ENCODE measurements at regions not wholly inside any gene's neighbourhood (a gene's known extent, or its start where the extent isn't known, plus 50 kb on each side); places are given as distances from the start of the nearest gene placed in this dataset.
"Not testable (repeated sequence)": the region's sequence is repeated elsewhere in the genome, so short reads cannot be mapped to it uniquely, and the experiment has no call there.

DNA sequence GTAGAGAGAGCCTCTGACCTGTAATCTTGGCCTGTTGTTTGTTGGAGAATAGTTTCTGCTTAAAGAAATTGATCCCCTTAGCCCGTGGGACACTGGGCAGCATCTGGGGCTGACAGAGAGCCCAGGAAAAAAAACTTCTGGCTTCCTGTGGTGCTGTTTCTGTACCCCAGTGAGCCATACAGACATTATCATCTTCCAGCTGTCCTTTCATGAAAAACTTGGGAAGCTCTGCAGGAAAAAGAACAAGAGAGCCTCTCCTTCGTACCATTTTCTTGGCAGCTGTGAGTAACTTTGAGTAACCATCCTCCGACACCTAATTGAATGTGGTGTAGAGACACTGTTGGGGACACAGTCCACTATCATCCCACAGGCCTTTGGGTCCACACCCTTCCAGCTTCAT, 333.0 kb downstream of the SHQ1 start:
- Mint-ChIP-seq H3K4me1 (ENCODE audit: low read depth in 2 of 2) (no peaks in the 10 kb centered on the region), H3K36me3 (ENCODE audit: insufficient read depth) (no peaks in the 10 kb centered on the region), H3K4me3 (no peak overlapping the region), H3K27me3 (no peaks in the 10 kb centered on the region), H3K9me3 (no peaks in the 10 kb centered on the region), H3K27ac (no peak overlapping the region)
- ATAC-seq (replicated peaks) (no peak), DNase-seq (no peak)

DNA sequence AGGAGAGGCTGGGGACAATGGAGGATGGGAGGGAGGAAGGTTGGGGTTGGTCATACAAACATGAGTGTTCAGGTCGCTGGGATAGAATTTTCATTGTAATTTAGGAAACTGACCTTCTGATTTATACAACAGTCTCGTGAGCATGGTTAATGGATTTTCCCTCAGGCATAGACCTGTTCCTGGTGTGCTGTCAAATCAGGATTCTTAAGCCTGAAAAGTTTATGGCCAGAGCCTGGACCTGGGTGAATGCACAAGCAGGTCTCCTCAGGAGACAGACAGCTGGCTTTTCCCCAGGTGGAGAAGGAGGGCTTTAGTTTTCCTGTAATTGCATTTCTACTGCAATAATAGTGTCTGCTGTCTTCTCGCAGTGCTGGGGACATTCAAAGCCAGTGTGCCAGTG, 338.0 kb downstream of the SHQ1 start:
- Mint-ChIP-seq H3K4me3 (no peak overlapping the region), H3K36me3 (ENCODE audit: insufficient read depth) (no peaks in the 10 kb centered on the region), H3K27ac (no peak overlapping the region), H3K9me3 (no peaks in the 10 kb centered on the region), H3K4me1 (ENCODE audit: low read depth in 2 of 2) (no peaks in the 10 kb centered on the region), H3K27me3 (peaks cover 0 to 18% of the 10 kb centered on the region in 2 donors)
- ATAC-seq (replicated peaks) (no peak), DNase-seq (no peak)

DNA sequence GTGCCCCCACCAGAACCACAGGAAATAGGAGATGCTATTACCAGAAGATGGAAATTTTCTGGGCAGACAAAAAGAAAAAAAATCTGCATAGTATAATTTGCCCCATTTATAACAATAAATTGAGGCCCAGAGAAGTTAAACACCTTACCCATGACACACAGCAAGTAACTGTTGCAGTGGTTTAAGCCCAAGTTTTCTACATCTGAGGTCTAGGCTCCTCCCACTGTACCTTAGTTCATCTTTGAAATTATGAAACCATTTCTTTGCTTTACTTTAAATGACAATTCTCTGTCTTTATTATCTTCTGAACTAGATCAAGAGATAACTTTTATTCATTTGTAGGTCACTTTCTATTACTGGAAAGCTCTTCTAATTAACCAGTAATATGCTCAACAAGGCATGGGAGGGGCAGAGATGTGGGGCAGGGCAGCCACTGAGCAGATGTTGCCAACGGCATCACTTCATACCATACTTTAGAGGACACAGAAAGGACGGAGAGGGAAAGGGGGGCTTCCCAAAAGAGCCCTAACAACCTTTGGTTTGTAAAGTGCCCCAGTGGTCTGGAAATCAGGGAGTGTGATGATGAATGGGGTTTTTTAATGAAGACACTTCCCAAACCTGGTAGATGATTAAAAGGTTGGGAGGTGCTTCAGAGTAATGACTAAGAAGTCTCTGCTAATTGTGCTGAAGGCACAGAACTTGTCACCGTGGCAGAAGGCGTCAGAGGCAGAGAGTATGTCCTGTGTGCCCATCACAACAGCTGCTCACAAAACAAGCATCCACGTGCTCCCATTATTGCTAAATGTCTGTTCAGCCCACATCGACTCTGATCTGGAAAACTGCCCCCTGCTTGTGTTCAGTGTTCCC, 342.5 kb downstream of the SHQ1 start:
- DNase-seq, result no peak
- Mint-ChIP-seq H3K4me1 (ENCODE audit: low read depth in 2 of 2) (no peaks in the 10 kb centered on the region), H3K36me3 (ENCODE audit: insufficient read depth) (no peaks in the 10 kb centered on the region), H3K9me3 (no peaks in the 10 kb centered on the region), H3K27me3 (peaks cover 0 to 37% of the 10 kb centered on the region in 2 donors), H3K4me3 (no peak overlapping the region), H3K27ac (no peak overlapping the region)
- ATAC-seq (replicated peaks), result no peak

DNA sequence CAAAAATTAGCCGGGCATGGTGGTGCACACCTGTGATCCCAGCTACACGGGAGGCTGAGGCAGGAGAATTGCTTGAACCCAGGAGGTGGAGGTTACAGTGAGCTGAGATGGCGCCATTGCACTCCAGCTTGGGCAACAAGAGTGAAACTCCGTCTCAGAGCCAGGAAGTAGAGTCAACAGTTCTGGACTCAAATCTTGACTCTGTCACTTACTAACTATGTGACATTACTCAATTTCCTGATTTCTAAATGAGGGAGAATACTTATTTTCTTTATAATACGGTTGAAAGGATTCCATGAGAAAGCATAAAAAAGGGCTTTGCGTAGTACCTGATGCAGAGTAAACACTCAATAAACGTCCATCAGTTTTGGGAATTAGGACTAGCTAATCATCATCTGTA, 350.7 kb downstream of the SHQ1 start:
- H3K9me3 Mint-ChIP-seq; H3K4me3 Mint-ChIP-seq; H3K4me1 Mint-ChIP-seq (ENCODE audit: low read depth in 2 of 2); H3K27me3 Mint-ChIP-seq; H3K36me3 Mint-ChIP-seq (ENCODE audit: insufficient read depth); ATAC-seq (replicated peaks); DNase-seq; H3K27ac Mint-ChIP-seq: not testable (repeated sequence)

DNA sequence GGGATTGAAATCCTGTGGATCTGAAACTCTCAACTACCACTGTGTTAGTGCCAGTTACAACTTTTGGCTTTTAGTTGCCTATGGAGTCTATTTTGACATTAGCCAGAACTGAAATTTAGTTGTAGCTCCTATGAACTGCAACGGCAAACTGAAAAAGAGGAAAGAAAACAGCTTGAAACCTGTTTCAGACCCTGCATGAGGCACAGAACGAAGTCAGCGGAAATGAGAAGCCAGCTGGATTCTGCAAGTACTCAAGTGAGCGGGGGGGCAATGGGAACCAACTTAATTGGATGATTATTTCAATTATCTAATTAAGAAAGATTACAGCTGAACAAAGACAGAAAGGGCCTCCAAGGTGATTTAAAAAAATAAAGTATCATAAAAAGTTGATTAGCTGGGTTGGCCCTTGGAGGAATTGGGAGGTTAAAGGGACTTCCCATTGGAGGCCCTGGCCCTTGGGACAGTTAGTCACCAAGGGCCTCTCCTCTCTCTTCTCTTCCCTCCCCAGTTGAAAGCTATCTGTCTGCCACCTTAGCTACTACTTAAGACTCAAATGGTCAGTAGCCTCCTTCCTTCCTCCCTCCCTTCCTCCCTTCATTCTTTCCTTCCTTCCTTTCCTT, 352.1 kb downstream of the SHQ1 start:
- no peaks in the 10 kb centered on the region for H3K4me1 Mint-ChIP-seq (ENCODE audit: low read depth in 2 of 2)
- H3K27me3 Mint-ChIP-seq, result peaks cover 0 to 2% of the 10 kb centered on the region in 2 donors
- no peaks in the 10 kb centered on the region for H3K9me3 Mint-ChIP-seq
- peak overlapping the region in 1 of 2 donors; percentile 2 for H3K27ac Mint-ChIP-seq
- H3K4me3 Mint-ChIP-seq, result no peak overlapping the region
- no peak for ATAC-seq (replicated peaks)
- H3K36me3 Mint-ChIP-seq (ENCODE audit: insufficient read depth), result no peaks in the 10 kb centered on the region
- no peak for DNase-seq

DNA sequence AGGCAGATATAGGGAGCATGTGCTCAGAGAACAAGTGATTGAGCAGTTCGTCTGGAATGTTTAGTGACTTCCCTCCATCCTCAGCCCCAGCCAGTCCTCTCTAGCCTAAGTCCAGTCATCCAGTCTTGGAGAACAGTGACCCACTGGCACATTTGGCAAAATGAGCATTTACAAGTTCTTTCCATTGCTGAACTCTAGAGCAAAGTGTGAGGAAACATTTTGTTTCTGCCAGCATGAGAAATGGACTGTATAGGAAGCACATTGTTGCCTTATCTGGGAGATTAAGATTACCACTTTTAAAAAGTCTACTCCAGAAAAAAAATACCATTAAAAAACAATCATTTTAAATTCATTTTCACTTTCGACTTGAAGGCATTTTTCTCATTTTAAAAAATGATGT, 353.6 kb downstream of the SHQ1 start:
- Mint-ChIP-seq H3K4me3 (no peak overlapping the region), H3K27me3 (no peaks in the 10 kb centered on the region)

DNA sequence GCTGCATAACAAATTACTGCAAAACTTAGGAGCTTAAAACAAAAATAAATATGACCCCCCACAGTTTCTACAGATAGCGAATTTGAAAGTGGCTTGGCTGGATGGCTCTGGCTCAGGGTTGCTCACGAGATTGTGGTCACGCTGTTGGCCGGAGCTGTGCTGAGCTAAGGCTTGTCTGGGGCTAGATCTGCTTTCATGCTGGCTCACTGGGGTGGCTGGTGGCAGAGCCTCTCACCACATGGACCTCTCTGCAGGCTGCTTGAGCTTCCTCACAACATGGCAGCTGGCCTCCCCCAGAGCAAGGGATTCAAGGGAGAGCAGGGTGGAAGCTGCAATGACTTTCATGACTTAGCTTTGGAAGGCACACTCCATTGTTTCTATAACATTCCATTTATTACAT, 354.1 kb downstream of the SHQ1 start:
- no peaks in the 10 kb centered on the region for H3K4me1 Mint-ChIP-seq (ENCODE audit: low read depth in 2 of 2)
- DNase-seq (no peak), ATAC-seq (replicated peaks) (no peak)
- no peaks in the 10 kb centered on the region for H3K27me3 Mint-ChIP-seq
- H3K36me3 Mint-ChIP-seq (ENCODE audit: insufficient read depth), result no peaks in the 10 kb centered on the region
- peak overlapping the region in 1 of 2 donors; percentile 51 for H3K27ac Mint-ChIP-seq
- no peaks in the 10 kb centered on the region for H3K9me3 Mint-ChIP-seq
- no peak overlapping the region for H3K4me3 Mint-ChIP-seq

More for the DNA sequence above, 353.6 kb downstream of the SHQ1 start:
- no peak for DNase-seq
- ATAC-seq (replicated peaks), result no peak
- H3K9me3 Mint-ChIP-seq, result no peaks in the 10 kb centered on the region
- H3K4me1 Mint-ChIP-seq (ENCODE audit: low read depth in 2 of 2), result no peaks in the 10 kb centered on the region
- no peak overlapping the region for H3K27ac Mint-ChIP-seq
- no peaks in the 10 kb centered on the region for H3K36me3 Mint-ChIP-seq (ENCODE audit: insufficient read depth)

DNA sequence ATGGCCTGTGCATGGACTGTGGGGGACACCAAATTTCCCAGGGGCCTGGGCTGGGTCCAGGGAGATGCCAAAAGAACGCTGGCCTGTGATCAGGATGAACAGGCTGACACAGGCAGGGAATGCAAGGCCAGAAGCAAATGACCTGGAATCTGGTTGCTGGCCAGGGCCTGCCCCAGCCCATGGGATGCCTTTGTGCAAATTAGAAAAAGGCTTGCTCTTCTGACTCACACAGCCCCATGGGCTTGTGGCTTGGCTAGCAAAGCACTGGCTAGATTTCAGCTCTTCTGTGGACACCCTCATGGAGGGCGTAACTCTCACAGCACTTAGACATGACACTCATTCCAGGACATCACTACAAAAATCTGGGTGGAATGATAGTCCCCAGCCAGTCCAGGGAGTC, 356.0 kb downstream of the SHQ1 start:
- no peak for DNase-seq
- H3K4me1 Mint-ChIP-seq (ENCODE audit: low read depth in 2 of 2), result peaks cover under 1 to 4% of the 10 kb centered on the region in 2 donors
- no peak overlapping the region for H3K4me3 Mint-ChIP-seq
- peaks cover 3% of the 10 kb centered on the region for H3K36me3 Mint-ChIP-seq (ENCODE audit: insufficient read depth)
- no peak overlapping the region for H3K27ac Mint-ChIP-seq
- ATAC-seq (replicated peaks), result no peak
- no peaks in the 10 kb centered on the region for H3K27me3 Mint-ChIP-seq
- H3K9me3 Mint-ChIP-seq, result no peaks in the 10 kb centered on the region

DNA sequence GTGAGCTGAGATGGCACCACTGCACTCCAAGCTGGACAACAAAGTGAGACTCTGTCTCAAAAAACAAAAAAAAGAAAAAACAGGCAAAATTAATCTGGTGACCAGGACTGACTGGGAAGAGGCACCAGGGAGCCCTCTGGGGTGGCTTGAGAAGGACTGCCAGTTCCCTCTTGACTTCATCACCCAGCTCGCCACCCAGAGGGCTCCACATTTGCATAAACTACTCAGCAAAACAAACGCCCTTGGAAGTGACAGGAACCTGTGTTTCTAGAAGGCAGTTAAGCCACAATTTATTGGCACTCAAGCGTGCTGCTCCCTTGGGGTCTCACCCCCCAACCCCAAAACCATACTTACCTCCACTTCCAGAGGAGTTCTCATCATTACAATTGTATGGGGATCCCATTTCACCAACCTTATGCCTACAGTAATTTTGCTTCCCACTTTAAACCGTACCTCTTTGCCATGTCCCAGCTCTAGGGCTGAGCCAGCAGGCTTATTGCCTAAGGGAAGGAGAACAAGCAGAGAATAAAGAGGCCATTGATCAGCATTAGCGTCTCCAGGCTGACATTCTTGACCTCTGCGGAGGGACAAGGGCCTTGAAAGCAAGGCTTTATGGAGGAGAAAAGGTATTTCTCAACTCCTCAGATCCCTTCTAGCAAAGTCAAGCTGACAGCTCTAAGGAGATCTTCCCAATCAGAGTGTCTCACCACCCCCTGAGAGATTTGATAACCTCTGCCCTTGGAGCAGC, 357.4 kb downstream of the SHQ1 start:
- Mint-ChIP-seq H3K27ac (no peak overlapping the region), H3K4me1 (ENCODE audit: low read depth in 2 of 2) (peaks cover 7 to 10% of the 10 kb centered on the region in 2 donors), H3K36me3 (ENCODE audit: insufficient read depth) (peaks cover 3% of the 10 kb centered on the region), H3K27me3 (no peaks in the 10 kb centered on the region), H3K4me3 (no peak overlapping the region), H3K9me3 (no peaks in the 10 kb centered on the region)
- DNase-seq, result no peak
- ATAC-seq (replicated peaks), result no peak

DNA sequence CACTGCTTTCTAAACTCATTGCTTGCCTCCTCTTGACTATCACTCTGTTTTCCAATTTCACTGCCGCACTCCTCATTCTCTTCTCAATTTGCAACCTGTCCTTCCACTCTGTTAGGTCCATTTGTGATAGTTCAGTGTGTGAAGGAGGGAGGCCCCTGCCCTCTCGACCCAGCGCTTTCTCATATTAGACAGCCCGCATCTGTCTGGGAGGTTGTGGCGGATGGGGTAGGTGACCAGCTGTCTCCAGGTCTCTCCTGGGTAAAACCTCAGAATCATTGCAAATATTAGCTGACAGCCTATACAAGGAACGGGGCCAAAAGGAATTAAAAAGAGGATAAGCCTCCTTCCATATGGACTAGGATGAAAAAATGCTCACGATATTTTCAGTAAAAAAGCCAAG, 358.3 kb downstream of the SHQ1 start:
- peaks cover 7 to 10% of the 10 kb centered on the region in 2 donors for H3K4me1 Mint-ChIP-seq (ENCODE audit: low read depth in 2 of 2)
- ATAC-seq (replicated peaks) (no peak), DNase-seq (no peak)
- peaks cover 3% of the 10 kb centered on the region for H3K36me3 Mint-ChIP-seq (ENCODE audit: insufficient read depth)
- H3K4me3 Mint-ChIP-seq, result no peak overlapping the region
- H3K9me3 Mint-ChIP-seq, result no peaks in the 10 kb centered on the region
- no peak overlapping the region for H3K27ac Mint-ChIP-seq
- no peaks in the 10 kb centered on the region for H3K27me3 Mint-ChIP-seq

DNA sequence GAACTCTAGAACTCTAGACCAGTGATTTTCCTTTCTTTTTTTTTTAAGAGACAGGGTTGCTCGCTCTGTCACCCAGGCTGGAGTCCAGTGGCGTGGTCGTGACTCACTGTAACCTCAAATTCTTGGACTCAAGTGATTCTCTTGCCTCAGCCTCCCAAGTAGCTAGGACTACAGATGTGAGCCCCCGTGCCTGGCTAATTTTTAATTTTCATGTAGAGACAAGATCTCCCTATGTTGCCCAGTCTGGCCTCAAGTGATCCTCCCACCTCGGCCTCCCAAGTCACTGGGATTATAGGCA, 359.6 kb downstream of the SHQ1 start:
- no peaks in the 10 kb centered on the region for H3K27me3 Mint-ChIP-seq

DNA sequence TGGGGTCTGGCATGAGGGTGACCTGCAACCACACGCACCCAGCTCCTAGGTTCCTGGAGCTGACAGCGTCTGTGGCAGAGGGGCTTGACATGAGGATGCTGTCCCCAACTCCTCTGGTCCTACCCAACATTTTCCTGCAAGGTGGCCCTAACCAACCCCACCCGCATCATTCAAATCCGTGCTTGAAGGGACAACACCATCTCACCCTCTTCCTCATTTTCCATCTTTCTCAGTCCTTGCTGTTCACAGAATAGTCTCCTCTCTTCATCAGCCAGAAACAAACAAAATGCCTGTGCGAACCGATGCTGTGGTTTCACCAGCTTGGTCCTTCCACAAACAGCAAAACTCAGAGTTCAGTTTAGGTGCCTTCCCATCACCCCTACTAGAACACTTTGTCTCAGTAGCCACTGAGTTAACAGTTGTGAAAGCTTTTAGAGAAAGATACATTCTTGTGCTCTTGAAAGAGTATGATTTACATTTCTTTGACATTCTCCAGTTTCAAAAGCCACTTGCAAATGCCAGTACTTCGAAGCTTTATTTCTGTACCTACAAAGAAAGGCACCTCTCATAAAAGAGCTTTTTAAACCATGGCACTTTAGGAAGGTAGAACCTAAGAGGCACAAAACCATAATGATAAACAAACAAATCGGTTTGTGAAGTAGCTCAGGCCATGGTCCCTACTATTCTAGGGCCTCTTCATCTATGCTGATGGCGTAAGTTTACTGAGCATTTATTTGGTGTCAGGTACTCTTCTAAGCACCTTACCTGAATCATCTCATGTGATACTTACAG, 360.1 kb downstream of the SHQ1 start:
- peaks cover 7 to 13% of the 10 kb centered on the region in 2 donors for H3K4me1 Mint-ChIP-seq (ENCODE audit: low read depth in 2 of 2)
- H3K27me3 Mint-ChIP-seq, result no peaks in the 10 kb centered on the region
- no peak overlapping the region for H3K4me3 Mint-ChIP-seq
- peak overlapping the region in 1 of 2 donors; percentile 64 for H3K27ac Mint-ChIP-seq
- no peaks in the 10 kb centered on the region for H3K9me3 Mint-ChIP-seq
- ATAC-seq (replicated peaks), result no peak
- peaks cover 3% of the 10 kb centered on the region for H3K36me3 Mint-ChIP-seq (ENCODE audit: insufficient read depth)
- DNase-seq, result no peak

More for the DNA sequence above, 359.6 kb downstream of the SHQ1 start:
- H3K4me1 Mint-ChIP-seq (ENCODE audit: low read depth in 2 of 2), result peaks cover 7 to 10% of the 10 kb centered on the region in 2 donors
- no peak for DNase-seq
- H3K27ac Mint-ChIP-seq, result peak overlapping the region in 1 of 2 donors; percentile 64
- no peak overlapping the region for H3K4me3 Mint-ChIP-seq
- ATAC-seq (replicated peaks), result no peak
- H3K36me3 Mint-ChIP-seq (ENCODE audit: insufficient read depth), result peaks cover 3% of the 10 kb centered on the region
- no peaks in the 10 kb centered on the region for H3K9me3 Mint-ChIP-seq

DNA sequence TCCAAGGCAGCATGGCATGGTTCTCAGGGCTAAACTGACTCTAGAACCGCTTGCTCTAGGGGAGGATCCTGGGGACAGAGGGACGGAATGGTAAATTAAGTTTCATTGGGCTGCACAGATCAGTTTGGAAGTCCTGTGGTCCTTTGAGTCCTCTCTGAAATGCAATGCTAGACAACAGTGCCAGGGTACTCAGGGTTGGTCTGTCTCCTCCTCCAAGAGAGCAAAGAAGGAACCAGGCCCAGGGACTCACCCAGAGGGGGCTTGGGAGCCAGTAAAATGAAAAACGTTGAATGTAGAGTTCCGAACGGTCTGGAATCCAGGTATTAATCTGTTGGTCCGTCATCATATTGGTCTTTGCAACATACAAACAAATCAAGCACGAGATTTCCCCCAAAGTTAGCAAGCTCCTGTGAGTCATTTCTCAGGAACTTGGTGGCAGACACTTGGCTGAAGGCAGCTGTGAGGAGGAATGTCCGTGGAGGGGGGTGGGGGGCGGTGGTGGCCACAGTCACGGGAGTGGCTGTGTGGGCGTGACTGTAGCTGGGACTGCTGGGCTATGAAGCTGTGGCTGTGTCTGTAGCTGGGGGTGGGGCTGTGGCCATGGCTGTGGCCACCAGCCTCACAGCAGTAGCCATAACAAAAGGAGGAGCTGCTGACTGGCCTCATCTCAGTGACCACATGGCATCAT, 361.0 kb downstream of the SHQ1 start:
- no peaks in the 10 kb centered on the region for H3K9me3 Mint-ChIP-seq
- peak; percentile 27 for ATAC-seq (replicated peaks)
- H3K27me3 Mint-ChIP-seq, result no peaks in the 10 kb centered on the region
- peak overlapping the region; percentile 42 to 44 for H3K27ac Mint-ChIP-seq
- peaks cover 3% of the 10 kb centered on the region for H3K36me3 Mint-ChIP-seq (ENCODE audit: insufficient read depth)
- H3K4me1 Mint-ChIP-seq (ENCODE audit: low read depth in 2 of 2), result peaks cover 13 to 18% of the 10 kb centered on the region in 2 donors
- no peak for DNase-seq
- H3K4me3 Mint-ChIP-seq, result no peak overlapping the region

Measured in effector memory CD8-positive, alpha-beta T cell (primary cell).